ENCODE measurements at regions not wholly inside any gene's neighbourhood (a gene's known extent, or its start where the extent isn't known, plus 50 kb on each side); places are given as distances from the start of the nearest gene placed in this dataset.
A peak's percentile ranks its signal among the peaks of the same experiment; 100 is the strongest.
"Not testable (repeated sequence)": the region's sequence is repeated elsewhere in the genome, so short reads cannot be mapped to it uniquely, and the experiment has no call there.

DNA sequence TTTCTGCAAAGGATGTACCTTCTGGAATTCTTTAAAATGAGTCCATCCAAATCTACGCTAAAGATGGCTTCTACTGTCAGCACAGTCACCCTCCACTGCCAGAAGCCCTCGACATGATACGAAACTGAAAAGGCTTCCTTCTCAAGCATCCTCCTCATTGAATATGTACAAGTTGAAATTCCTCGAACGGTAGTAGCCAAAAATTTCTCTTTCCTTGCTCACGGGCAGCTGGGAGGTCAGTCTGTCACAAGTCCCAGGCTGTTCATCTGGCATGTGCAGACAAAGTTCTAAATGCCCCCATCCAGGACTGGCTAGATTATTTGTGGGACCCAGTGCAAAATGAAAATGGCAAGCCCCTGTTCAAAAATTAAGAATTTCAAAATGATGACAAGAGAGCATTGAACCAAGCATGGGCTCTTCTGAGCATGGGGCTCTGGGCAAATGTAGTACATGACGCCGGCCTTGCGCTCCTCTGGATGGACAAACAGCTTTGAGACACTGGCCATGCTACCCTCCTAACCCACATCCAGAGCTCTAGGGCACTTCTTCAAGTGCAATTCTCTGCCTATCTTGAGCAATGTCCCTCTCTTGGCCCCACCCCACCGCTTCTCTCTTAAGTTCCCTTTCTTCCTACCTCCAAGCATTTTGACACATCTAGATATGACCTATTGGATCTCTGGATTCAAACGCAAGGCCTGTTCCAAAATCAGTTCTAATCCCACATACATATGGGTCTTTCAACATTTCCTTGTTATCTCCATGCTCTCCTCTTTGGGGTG is 78.9 kb upstream of the FLT1 start:
- DNase-seq (ENCODE audit: low read depth in 2 of 2) = no peak

GRCh38 chr13:28572871-28573270 is 77.9 kb upstream of the FLT1 start:
- DNase-seq (ENCODE audit: low read depth in 2 of 2) = no peak

- DNase-seq (ENCODE audit: low read depth in 2 of 2) = not testable (repeated sequence)
These were observed 75.4 kb upstream of the FLT1 start for GRCh38 chr13:28570356-28570755.

GRCh38 chr13:28569886-28570285 is 75.0 kb upstream of the FLT1 start:
- DNase-seq (ENCODE audit: low read depth in 2 of 2) = no peak

DNA sequence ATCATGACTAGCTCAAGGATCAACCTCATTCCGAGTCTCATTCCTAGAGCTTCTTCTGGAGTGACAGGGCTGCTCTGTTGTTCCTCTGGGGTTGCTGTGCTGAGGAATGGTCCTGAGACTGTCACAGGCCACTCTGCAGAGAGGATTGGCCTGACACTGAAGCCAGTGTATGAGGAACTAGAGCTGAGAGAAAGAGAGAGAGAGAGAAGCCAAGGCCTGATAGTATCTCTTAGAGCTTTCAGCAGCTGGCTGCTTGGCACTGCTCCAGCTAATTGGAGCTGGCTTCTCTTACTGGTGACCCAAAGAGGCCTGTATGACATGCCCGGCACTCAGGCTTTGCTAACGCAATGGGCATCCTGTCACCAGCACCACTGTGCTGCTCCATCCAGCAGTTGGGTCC is 73.4 kb upstream of the FLT1 start:
- peak; percentile 15 to 59 for DNase-seq (ENCODE audit: low read depth in 2 of 2)

- DNase-seq (ENCODE audit: low read depth in 2 of 2) = no peak
These were observed 72.0 kb upstream of the FLT1 start for GRCh38 chr13:28566891-28567290.

GRCh38 chr13:28566283-28566682 is 71.4 kb upstream of the FLT1 start:
- DNase-seq (ENCODE audit: low read depth in 2 of 2) = no peak

GRCh38 chr13:28564030-28564429 is 69.1 kb upstream of the FLT1 start:
- DNase-seq (ENCODE audit: low read depth in 2 of 2) = no peak

GRCh38 chr13:28563609-28564008 is 68.7 kb upstream of the FLT1 start:
- DNase-seq (ENCODE audit: low read depth in 2 of 2) = no peak

- DNase-seq (ENCODE audit: low read depth in 2 of 2) = no peak
These were observed 65.7 kb upstream of the FLT1 start for GRCh38 chr13:28560612-28561011.

- DNase-seq (ENCODE audit: low read depth in 2 of 2) = no peak
These were observed 64.8 kb upstream of the FLT1 start for GRCh38 chr13:28559636-28560259.

DNA sequence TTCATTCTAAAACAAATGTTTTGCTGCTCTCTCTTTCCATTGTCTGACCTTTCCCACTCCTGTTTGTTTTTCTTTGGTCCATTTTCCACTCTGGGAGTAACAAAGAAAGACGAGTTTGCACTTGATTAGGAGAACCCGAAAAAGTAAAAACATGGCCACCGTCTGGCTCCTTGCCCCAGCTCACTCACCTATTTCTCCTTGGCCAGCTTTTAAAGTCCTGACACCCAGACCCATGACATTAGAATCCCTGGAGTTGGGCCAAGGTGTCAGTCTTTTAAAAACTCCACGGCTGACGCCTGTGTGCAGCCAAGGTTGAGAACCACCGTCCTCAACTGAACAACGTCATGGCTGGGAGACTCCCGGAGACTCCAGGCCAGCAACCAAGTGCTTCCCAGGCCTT is 63.6 kb upstream of the FLT1 start:
- peak; percentile 45 to 68 for DNase-seq (ENCODE audit: low read depth in 2 of 2)

DNA sequence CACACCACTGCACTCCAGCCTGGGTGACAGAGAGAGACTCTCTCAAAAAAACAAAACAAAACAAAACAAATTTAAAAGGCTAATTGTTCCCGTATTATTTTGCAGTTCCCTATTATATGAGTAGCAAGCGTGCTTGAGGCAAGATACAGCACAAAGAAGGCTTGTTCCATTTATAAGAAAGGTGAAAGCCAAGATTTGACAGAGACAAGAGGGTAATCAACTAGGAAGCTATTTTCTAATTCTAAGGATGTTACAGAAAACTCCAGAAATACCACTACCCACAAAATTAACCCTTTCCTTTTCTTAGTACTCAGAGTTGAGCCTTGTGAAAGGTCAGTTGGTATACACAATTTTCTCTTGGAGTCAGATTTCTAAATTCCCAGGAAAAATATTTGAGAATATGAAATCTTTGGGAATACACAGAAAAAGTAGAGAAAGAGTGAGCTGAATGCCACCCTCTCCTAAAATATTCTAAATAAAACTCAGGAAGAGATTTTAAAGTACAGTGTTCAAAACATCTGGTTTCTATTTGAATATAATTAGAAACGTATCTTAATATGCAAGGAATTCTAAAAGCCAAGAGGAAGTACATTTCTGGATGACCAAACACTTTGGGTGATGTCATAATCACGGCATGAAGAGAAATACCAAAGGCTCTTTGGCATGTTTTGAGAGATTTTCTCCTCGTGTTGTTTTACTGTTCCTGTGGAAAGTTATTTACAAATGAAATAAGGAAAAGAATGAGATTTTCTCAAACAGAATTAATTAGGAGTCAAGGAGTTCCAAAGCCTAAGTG is 63.0 kb upstream of the FLT1 start:
- DNase-seq (ENCODE audit: low read depth in 2 of 2) = peak; percentile 36 to 71

DNA sequence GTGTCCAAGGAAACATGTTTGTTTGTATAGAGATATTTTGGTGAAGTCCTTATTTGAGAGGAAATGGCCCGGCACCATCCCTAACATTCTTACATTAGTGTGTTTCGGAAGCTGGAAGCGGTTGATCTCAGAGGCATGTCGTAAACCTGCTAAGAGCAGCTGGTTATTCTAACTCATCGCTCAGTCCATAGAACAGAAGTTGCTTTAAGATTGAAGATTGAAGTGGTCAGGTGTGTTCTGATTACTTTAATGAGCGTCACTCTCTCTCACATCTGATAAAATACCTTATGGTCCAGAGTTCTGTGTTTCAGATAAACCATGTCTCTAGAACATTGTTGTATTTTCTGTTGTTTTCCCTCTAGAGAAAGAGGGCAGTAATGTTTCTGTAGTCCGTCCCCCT is 60.2 kb upstream of the FLT1 start:
- DNase-seq (ENCODE audit: low read depth in 2 of 2) = no peak

- DNase-seq (ENCODE audit: low read depth in 2 of 2) = no peak
These were observed 59.0 kb upstream of the FLT1 start for GRCh38 chr13:28553971-28554370.

GRCh38 chr13:28552288-28552687 is 57.4 kb upstream of the FLT1 start:
- no peak for DNase-seq (ENCODE audit: low read depth in 2 of 2)

DNA sequence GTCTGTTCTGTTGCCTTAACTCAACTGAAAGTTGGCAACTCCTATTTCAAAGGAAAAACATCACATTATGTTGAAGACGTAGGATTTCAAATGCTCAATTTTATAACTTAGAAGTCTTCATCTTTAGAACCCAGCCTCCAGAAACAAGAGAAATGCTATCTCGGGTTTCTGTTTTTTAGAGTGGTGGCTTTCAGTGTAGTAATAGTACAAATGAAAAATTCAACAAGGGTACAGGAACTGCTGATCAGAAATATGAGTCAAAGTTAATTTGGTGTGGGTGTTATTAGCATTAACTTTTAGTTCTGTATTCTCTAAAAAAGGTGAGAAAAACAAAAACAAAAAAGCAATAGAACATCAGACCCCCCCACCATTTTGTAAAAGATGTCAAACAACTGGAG is 56.6 kb upstream of the FLT1 start:
- DNase-seq (ENCODE audit: low read depth in 2 of 2) = no peak

- DNase-seq (ENCODE audit: low read depth in 2 of 2) = no peak
These were observed 56.0 kb upstream of the FLT1 start for GRCh38 chr13:28550721-28551497.

DNA sequence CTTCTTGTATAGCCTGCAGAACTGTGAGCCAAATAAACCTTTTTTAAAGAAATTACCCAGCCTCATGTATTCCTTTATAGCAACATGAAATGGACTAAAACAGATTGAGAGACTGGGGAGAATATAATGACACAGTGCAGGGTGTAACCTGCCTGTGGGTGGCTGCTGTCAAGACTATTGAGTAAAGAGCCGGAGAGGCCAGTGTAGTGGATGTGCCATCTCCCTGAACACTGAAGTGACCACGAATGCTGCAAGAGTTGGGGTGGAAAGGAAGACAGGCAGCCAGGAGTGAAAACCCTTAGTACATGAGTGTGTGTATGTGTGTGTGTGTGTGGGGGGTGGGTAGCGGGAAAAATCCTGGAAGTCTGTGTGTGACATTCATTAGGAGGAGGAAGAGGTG is 55.2 kb upstream of the FLT1 start:
- no peak for DNase-seq (ENCODE audit: low read depth in 2 of 2)

DNA sequence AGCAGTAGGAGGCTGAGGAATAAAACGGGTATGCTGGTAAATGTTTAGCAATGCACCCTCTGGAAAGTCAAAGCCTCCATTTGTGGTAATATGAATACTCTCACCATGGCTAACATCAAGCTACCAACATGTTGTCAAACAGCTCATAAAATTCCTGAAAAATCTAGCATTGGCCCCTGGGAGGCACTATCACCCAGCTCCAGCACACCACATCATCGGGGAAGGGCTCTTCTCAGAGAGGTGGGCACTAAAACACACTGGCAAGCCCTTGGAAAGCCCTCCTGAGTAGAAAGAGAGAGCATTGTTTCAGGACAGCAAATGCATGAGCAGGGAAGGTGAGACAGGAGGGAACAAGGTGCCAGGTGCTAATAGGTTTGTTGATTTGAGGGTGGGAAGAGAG is 53.9 kb upstream of the FLT1 start:
- no peak for DNase-seq (ENCODE audit: low read depth in 2 of 2)

DNA sequence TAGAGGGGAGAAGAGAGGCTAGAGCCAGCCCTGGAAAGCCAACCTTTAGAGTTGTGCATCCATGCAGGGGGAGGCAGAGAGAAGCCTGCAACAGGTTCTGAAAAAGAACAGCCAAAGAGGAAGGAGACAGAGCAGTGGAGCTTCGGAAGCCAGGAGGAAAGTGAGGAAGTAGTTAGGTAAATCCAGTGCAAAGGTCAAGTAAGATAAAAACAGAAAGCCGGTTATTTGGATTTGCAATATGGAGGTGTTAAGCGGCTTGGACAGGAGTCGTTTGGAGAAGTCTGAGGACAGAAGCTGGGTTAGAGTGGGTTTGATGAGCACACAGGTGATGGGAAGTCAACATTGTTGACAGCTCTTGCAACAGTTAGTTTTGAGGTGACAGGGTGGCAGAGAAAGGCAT is 53.5 kb upstream of the FLT1 start:
- DNase-seq (ENCODE audit: low read depth in 2 of 2) = no peak

All from dermis microvascular lymphatic vessel endothelial cell (primary cell).